Tibial nerve (tissue), 4 donors: ENCODE measurements at regions not wholly inside any gene's neighbourhood (a gene's known extent, or its start where the extent isn't known, plus 50 kb on each side); places are given as distances from the start of the nearest gene placed in this dataset.

Experiments used
- DNase-seq, 2 donors: peaks; one replicate each; pipeline ENCODE4 v3.0.0-alpha.2; 2019; ENCODE audit warnings: low spot score in 2 of 2
- H3K27ac ChIP-seq, 4 donors: fragments of 200-600 bp; sonication (generic) in 3 of 4; one replicate each; pipeline ENCODE4 v1.5.1; 2017 to 2019; ENCODE audit warnings: mild to moderate bottlenecking in 1 of 4
- H3K27me3 ChIP-seq, 2 donors: fragments of 200-600 bp; sonication (generic) in 1 of 2; one replicate each; pipeline versions ENCODE4 v1.5.1 to v1.6.0; 2017 to 2019
- H3K36me3 ChIP-seq, 3 donors: fragments of 200-600 bp; sonication (generic); one replicate each; pipeline ENCODE4 v1.5.1; 2018 to 2019
- H3K4me1 ChIP-seq, 4 donors: fragments of 200-600 bp; sonication (generic) in 3 of 4; one replicate each; pipeline ENCODE4 v1.5.1; 2017 to 2019
- H3K4me3 ChIP-seq, 4 donors: fragments of 200-600 bp; sonication (generic) in 3 of 4; one replicate each; pipeline ENCODE4 v1.5.1; 2017 to 2019; ENCODE audit warnings: mild to moderate bottlenecking in 1 of 4, moderate library complexity in 1 of 4
- H3K9me3 ChIP-seq, 4 donors: fragments of 200-600 bp; sonication (generic) in 3 of 4; one replicate each; pipeline ENCODE4 v1.5.1; 2017 to 2019
- CTCF ChIP-seq, 5 experiments: fragments of 200-600 bp in 3 of 5; fragments of 450-650 bp in 2 of 5; sonication (generic) in 3 of 5; IDR thresholded peaks; one replicate each; pipeline ENCODE4 v1.5.1; 2016 to 2019; ENCODE audit warnings: antibody characterized with exemption in 5 of 5, mild to moderate bottlenecking in 3 of 5, moderate library complexity in 2 of 5
- EP300 ChIP-seq, 2 donors: sonication (generic); formaldehyde crosslinking; IDR thresholded peaks; one replicate each; pipeline ENCODE4 v1.6.1; 2017; ENCODE audit warnings: antibody characterized with exemption in 2 of 2, mild to moderate bottlenecking in 1 of 2
- POLR2A ChIP-seq, 2 donors: fragments of 450-650 bp; IDR thresholded peaks; one replicate each; pipeline ENCODE4 v1.6.1; 2017; ENCODE audit warnings: antibody characterized with exemption in 2 of 2, mild to moderate bottlenecking in 2 of 2, moderate library complexity in 2 of 2
- WGBS, 2 donors: methylation state at CpG; one replicate each; pipeline ENCODE4 v1.1.5; 2018; 5-methylcytosine and 5-hydroxymethylcytosine counted together

DNA sequence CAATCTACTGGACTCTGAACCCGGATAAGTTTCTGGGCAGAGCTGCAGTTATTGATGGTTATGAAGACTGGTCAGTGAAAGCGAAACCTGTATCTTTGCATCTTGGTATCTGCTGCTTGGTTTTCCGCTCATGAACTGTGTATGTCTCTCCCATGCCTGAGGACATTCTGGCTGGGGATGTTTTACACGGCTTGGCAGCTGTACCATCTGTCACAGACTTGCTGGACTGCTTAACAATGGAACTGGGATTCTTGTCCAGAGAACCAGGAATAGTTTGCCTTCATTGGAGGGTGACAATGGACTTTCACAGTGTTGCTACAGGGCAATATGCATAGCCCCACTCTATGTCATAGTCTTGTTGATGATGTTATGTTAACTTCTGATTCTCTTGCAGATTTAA is 119.9 kb upstream of the TMEM106B start:
- no peaks in the 10 kb centered on the region for H3K27me3 ChIP-seq
- no peak for DNase-seq
- H3K27ac ChIP-seq, result no peak overlapping the region
- H3K4me1 ChIP-seq, result no peaks in the 10 kb centered on the region
- H3K9me3 ChIP-seq, result peaks cover 0 to 14% (median 0%) of the 10 kb centered on the region in 4 donors
- no peak for TF ChIP-seq EP300 (IDR thresholded peaks at IDR 0.05)
- TF ChIP-seq CTCF (IDR thresholded peaks at IDR 0.05), result no peak
- H3K4me3 ChIP-seq, result no peak overlapping the region
- H3K36me3 ChIP-seq, result peaks cover 0 to 5% (median 0%) of the 10 kb centered on the region in 3 donors
- WGBS, 2 donors, result 79 to 90% methylated on average over 4 of the region's 4 CpGs

GRCh38 chr7:12092499-12093130 is 118.5 kb upstream of the TMEM106B start:
- DNase-seq, result no peak
- no peak overlapping the region for H3K4me3 ChIP-seq
- no peak overlapping the region for H3K27ac ChIP-seq
- TF ChIP-seq POLR2A (IDR thresholded peaks at IDR 0.05) (no peak), CTCF (IDR thresholded peaks at IDR 0.05) (no peak), EP300 (IDR thresholded peaks at IDR 0.05) (no peak)
- peaks cover 0 to 3% (median 0%) of the 10 kb centered on the region in 4 donors for H3K9me3 ChIP-seq
- H3K36me3 ChIP-seq, result peaks cover 0 to 5% (median 0%) of the 10 kb centered on the region in 3 donors
- H3K27me3 ChIP-seq, result no peaks in the 10 kb centered on the region
- H3K4me1 ChIP-seq, result no peaks in the 10 kb centered on the region
- WGBS, 2 donors, result 88 to 91% methylated on average over 5 of the region's 5 CpGs

GRCh38 chr7:12093365-12093764 is 117.7 kb upstream of the TMEM106B start:
- Histone ChIP-seq H3K4me1 (no peaks in the 10 kb centered on the region), H3K9me3 (no peaks in the 10 kb centered on the region), H3K27me3 (no peaks in the 10 kb centered on the region), H3K4me3 (no peak overlapping the region), H3K27ac (no peak overlapping the region), H3K36me3 (peaks cover 0 to 5% (median 0%) of the 10 kb centered on the region in 3 donors)
- 93 to 97% methylated on average over 1 of the region's 1 CpG for WGBS, 2 donors
- TF ChIP-seq EP300 (IDR thresholded peaks at IDR 0.05) (no peak), POLR2A (IDR thresholded peaks at IDR 0.05) (no peak), CTCF (IDR thresholded peaks at IDR 0.05) (no peak)
- no peak for DNase-seq

GRCh38 chr7:12094365-12094921 is 116.7 kb upstream of the TMEM106B start:
- H3K36me3 ChIP-seq, result peaks cover 0 to 5% (median 0%) of the 10 kb centered on the region in 3 donors
- H3K4me1 ChIP-seq, result no peaks in the 10 kb centered on the region
- TF ChIP-seq EP300 (IDR thresholded peaks at IDR 0.05) (no peak), POLR2A (IDR thresholded peaks at IDR 0.05) (no peak), CTCF (IDR thresholded peaks at IDR 0.05) (no peak)
- DNase-seq, result no peak
- no peak overlapping the region for H3K4me3 ChIP-seq
- no peaks in the 10 kb centered on the region for H3K9me3 ChIP-seq
- no peak overlapping the region for H3K27ac ChIP-seq
- no peaks in the 10 kb centered on the region for H3K27me3 ChIP-seq
- WGBS, 2 donors, result 52 to 58% methylated on average over 4 of the region's 4 CpGs

GRCh38 chr7:12102126-12102525 is 109.0 kb upstream of the TMEM106B start:
- WGBS, 2 donors, result 75 to 83% methylated on average over 3 of the region's 3 CpGs
- peaks cover 0 to 2% (median 0%) of the 10 kb centered on the region in 3 donors for H3K36me3 ChIP-seq
- no peak for DNase-seq
- no peak overlapping the region for H3K27ac ChIP-seq
- no peak overlapping the region for H3K4me3 ChIP-seq
- no peaks in the 10 kb centered on the region for H3K4me1 ChIP-seq
- no peaks in the 10 kb centered on the region for H3K27me3 ChIP-seq
- TF ChIP-seq EP300 (IDR thresholded peaks at IDR 0.05), result no peak
- TF ChIP-seq CTCF (IDR thresholded peaks at IDR 0.05), result no peak
- TF ChIP-seq POLR2A (IDR thresholded peaks at IDR 0.05), result no peak
- no peaks in the 10 kb centered on the region for H3K9me3 ChIP-seq
